COR-L47 (cell line): ENCODE measurements at regions not wholly inside any gene's neighbourhood (a gene's known extent, or its start where the extent isn't known, plus 50 kb on each side); places are given as distances from the start of the nearest gene placed in this dataset.

ENCODE experiments used
- DNase-seq: peaks from one replicate; lab custom pipeline; 2025; lab: John Stamatoyannopoulos, UW

DNA sequence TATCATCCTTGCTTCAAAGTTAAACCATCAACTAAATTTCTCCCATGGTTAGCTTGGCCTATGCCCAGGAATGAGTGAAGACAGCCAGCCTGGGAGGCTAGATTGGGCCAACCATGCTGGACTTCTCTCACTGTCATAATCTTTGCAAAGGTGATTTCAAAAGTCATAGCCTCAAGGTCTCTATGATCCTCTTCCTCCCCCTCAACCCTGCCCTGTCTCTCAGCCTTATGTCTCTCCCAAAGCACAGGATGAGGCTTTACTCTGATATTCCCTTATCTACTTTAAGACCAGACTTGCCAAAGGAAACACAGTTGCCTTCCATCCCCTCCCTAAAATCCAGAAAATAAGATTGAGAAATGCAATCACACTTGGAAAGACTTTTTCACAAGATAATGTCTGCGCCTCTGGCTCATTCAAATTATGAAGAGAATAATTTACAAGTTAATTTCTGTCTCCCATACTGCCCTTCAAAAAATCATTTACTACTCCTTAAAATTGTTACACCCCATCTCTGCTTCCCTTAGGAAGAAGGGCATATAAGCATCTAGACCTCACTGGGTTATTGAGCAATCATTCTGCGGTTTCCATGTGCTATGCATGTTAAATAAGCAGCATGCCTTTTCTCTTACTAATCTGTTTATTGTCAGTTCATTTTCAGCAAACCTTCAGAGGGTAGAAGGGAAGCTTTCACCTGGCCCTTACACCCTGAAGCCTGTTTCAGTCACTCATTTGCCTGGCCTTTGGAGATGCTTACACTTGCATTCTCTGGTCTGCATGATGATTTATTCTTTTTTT is 113.8 kb upstream of the ANKRD55 start:
- DNase-seq, result no peak

DNA sequence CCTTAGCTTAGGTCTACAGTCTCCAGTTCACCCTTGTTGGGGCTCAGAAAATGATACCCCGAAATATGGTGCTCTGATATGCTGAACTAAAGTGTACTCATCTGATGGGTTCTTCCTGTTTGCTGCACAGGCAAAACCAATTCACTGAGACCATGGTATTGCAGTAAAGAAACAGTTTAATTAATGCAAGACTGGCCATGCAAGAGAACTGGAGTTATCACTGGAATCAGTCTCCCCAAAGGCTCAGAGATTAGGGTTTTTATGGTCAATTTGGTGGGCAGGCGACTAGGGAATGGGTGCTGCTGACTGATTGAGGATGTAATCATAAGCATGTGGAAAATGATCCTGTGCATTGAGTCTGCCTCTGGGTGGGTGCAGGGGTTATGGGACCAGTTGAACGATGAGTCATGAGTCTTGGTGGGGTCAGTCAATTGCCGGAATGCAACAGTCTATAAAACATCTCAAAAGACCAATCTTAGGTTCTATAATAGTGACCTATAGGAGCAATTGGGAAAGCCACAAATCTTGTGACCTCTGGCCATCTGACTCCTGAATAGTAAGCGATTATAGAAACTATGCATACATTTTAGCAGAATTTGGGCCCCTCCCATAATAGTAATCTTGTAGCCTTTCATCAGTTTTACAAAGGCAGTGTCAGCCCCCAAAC is 113.0 kb upstream of the ANKRD55 start:
- no peak for DNase-seq

DNA sequence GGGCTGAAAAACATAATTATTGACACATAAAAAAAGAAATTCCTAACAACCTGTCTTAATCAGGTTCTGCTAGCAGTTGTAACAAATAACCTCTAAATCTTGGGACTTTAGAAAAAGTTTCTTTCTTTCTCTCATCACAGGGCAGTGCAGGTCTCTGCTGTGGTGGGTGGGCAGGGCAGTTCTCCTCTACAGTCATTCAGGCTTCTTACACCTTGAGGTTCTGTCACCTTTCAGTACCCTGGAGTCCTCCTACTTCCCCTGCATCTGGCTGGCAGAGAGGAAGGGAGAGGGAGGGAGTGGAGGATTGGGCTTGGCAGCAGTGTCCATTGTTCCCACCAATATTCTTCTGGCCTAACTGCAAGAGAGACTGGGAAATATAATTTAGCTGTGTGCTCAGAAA is 112.2 kb upstream of the ANKRD55 start:
- no peak for DNase-seq

DNA sequence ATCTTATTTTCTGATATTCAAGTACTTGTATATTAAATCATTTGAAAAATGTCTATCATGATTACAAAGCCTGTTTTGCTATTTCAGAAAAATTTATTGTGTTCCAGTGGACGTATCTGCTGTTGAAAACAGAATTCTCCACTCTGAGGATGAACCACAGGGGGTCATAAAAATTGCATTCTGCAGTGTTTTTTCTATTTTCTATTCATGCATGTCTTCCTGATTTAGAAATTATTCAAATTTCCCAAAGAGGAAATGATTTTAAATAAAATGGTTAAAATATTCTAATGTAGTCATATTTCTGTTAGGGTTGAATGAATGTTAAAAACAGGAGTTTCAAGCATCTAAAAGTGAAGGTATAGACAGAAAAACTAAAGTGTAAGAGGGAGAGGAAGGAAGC is 111.5 kb upstream of the ANKRD55 start:
- no peak for DNase-seq

DNA sequence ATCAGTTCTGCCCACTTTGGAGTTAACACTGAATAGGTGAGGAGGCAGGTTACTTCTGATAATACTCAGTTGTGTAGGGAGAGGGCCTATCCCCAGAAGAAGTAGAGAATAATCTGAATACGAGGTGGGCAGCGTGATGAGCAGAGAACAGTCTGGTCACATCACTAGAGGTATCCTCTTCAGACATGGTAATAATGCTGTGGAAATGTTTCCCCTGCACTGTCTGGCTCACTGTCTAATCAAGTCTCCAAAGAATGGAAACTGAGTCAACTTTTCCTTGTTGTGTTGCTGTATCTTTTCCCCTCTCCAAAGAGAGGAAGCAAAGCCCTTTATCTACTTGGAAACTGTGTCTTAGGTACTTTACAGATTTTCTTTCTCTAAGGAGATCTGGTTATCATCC is 110.9 kb upstream of the ANKRD55 start:
- no peak for DNase-seq

DNA sequence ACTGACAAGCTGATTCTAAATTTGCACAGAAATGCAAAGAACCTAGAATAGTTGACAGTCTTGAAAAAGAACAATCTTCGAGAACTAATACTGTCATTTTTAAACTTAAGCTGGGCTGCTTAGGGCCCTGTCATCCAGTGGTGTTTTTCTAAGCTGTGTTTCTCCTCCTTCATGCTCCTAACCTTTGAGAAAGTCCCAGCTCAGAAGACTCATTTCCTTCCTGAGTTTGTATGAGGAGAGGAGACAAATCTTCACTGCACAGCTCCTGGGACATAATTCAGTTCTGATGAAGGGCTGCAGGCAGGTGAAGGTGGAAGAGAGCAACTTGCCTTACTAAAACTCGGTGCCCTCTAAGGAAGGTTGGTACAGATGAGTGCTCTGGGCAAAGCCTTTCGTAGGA is 109.5 kb upstream of the ANKRD55 start:
- no peak for DNase-seq

DNA sequence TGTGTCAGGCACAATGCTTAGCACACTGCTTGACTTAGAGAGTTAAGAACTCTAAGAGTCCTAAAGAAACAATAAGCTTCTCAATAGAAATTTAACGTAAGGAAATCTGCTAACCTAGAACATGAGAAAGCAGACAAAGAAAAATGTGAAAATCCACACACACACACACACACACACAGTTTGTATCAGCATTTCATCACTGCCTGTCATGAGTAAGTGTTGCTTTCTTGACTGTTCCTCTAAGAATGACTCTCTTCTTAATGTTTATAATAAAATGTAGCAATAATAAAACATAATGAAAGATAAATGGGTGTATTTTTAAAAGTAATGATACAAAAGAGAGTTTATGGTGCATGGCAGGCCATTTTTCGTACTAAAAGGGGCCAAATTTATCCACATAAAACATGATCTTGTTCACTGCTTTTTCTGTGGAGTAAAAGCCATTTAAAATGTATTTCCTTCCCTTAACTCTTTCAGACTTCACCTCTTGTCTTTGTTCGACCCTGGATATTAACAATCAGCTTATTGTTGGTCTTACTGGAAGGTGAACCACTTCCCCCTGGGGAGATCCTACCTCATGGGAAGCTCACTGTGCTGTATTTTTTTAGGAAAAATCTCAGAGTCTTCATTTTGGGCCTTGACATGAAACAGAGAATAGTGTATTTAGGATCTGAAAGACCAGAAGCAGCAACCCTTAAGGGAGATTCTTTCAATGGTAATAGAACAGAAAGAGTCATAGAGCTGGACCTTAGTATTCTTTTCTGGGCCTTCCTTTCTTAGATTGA is 107.3 kb upstream of the ANKRD55 start:
- DNase-seq, result no peak

DNA sequence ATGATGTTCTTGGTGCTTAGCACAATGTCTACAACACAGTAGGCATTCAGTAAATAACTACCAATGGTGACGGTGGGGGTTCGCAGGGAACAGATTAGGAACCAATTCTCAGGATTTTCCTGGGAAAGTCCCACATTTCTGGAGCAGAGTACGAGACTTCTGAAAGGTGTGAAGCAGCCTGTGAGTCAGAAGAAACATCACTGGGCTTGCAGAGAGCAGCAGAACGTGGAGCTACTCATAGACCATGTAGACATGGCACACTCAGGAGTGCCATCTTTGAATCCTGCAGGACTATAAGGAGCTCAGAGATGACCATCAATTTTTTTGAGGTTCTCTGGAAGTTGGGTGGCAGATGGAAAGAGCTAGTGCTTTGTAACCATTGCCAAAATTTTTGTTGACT is 106.6 kb upstream of the ANKRD55 start:
- DNase-seq, result no peak

DNA sequence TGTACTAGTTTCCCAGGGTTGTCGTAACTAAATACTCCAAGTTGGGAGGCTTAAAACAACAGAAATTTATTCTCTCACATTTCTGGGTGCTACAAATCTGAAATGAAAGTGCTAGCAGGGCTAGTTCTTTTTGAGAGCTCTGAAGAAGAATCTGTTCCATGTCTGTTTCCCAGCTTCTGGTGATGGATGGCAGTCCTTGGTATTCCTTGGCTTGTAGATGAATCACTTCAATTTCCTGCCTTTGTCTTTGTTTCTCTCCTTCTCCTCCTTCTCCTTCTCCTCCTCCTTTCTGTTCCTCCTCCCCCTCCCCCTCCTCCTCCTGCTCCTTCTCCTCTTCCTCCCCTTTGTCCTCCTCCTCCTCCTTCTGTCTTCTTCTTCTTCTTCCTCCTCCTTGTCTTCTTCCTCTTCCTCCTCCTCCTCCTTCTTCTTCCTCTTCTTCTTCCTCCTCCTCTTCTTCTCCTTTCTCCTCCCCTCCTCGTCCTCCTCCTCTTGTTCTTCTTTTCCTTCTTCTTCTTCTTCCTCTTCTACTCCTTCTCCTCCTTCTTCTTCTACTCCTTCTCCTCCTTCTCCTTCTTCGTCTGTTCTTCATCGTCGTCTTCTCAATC is 104.7 kb upstream of the ANKRD55 start:
- DNase-seq, result no peak

DNA sequence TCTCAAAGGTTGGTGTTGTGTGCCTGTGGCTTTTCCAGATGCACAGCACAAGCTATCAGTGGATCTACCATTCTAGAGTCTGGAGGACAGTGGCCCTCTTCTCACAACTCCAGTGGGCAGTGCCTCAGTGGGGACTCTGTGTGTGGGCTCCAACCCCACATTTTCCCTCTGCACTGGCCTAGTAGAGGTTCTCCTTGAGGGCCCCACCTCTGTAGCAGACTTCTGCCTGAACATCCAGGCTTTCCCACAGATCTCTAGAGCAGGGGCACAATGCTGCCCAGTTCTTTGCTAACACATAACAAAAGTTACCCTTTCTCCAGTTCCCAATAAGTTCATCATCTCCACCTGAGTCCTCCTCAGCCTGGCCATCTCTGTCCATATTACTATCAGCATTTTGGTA is 102.1 kb upstream of the ANKRD55 start:
- DNase-seq, result no peak

DNA sequence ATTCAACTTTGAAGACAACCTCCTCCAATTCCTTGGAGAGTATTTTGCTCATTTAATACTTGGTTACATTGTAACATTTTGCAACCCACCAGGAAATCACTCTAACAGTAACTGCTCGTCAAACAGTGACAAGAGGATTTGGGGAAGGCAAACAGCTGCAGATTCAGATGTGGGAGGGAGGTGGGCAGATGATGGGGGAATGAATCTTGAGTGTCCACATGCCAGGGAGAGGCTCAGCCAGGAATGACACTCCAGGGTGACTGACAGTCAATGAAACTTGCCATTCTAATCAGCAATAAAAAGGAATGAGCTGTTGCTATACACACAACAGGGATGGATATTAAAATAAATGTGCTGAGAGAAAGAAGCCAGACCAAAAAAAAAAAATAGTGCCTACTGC is 97.7 kb upstream of the ANKRD55 start:
- DNase-seq, result no peak

DNA sequence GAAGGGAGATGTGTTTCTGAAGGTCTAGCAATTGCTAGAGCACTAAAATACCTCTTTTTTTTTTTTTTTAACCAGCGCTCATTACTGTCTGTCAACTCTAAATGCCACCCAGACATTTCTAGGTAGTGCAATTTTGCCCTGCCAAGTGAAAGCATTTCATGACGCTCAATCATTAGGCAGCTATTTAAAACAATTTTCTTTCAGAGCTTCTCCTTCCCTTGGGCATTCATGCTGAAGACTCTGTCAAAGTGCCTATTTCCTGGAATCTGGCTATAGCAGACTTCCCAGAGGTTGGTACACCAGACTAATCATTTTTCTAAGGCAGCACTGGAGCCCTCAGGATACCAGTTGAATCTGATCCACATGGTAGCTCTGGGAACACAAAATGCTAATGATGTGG is 97.0 kb upstream of the ANKRD55 start:
- DNase-seq, result no peak

DNA sequence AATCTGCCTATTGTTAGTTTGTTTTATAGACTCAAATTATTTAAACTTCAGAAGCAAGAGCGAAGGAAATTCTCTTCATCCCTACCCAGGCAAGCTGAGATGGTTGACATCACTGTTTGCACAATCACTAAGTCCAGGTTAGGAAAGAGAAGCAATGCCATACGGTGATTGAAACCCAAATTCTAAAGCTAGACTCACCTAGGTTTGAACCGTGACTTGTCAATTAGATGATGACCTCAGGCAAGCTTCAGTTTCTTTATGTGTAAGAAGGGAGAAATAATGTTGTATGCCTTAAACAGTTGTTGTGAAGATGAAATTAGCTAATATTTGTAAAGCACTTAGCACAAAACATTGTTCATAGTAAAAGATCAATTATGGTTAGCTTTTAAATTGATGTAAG is 96.5 kb upstream of the ANKRD55 start:
- DNase-seq, result no peak

DNA sequence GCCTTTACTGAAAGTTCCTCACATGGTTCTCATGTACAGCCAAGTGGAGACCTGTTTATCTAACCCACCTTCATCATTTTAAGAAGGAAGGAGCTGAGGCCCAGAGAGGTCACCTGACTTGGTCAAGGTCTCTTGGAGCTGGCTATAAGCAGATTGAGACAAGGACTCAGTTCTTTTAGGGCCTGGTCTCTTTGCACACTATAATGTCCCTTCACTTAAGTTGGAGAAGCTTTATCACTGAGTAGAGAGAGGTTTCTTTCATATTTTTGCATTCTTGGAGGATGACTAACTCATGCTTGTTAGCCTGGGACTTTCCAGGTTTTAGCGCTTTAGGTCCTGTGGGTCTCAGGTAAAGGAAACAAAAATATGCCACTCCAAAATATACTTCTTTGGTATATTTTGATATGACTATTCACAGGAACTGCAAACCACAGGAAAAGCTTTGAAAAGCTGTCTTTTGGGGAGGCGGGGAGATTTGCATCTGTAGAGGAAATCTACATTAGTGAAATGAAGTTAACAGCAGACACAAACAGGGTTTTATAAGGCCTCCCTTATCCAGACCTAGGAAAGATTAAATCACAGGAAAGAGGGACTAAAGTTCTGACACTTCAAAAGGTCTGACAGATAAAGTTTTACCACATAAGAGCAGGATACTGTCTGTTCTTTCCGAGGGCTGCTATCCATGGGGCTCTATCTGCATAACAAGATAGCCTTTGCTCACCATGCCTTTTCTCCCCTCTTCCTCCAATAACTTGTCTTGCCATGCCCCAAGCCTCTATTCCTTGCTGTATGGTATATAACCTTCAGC is 95.8 kb upstream of the ANKRD55 start:
- DNase-seq, result no peak

DNA sequence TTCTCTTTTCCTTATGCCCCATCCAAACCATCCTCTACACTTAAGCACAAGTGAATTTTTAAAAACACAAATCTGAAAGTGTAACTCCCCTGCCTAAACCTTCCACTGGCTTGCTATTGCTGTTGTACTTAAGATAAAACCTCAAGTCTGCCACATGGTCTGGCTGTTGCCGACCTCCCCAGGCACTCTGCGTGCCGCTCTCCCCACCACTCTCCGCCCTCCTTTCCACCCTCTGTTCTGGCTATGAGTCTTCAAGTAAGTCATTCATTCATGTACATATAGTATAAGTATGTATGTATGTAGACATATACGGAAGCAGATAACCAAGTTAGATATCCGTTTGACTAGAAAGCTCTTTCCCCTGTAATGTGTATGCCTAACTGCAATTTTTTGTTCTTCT is 94.7 kb upstream of the ANKRD55 start:
- DNase-seq, result no peak

DNA sequence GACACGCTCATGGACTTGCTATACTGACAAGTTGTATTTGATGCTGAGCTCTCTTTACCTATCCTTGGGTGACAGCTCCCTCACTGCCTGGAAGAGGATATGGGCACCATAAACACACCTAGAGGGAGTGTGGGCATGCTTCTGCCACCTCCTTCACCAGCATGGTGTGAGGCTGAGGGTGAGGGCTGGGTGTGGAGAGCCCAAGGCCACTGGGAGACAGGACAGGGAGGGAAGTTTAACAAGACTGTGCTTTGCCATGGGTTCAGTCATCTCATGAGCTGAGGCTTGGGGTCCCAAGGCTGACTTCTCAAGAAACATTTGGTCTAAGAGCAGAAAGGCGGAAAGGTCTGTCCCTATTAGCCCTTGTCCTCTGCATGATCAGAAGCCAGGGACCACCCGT is 93.6 kb upstream of the ANKRD55 start:
- DNase-seq, result no peak

DNA sequence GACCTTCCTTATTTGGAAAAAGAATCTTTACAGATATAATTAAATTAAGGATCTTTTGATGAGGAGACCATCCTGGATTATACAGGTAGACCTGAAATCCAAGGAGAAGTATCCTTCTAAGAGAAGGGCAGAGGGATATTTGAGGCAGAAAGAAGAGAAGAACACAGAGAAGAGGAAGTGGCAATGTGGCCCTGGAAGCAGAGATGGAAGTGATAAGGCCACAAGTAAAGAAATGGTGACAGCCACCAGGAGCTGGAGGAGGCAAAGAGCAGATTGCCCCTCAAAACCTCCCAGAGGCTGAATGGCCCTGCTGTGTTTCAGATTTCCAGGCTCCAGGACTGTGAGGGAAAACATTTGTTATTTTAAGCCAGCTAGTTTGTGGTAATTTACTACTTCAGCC is 93.0 kb upstream of the ANKRD55 start:
- DNase-seq, result no peak

DNA sequence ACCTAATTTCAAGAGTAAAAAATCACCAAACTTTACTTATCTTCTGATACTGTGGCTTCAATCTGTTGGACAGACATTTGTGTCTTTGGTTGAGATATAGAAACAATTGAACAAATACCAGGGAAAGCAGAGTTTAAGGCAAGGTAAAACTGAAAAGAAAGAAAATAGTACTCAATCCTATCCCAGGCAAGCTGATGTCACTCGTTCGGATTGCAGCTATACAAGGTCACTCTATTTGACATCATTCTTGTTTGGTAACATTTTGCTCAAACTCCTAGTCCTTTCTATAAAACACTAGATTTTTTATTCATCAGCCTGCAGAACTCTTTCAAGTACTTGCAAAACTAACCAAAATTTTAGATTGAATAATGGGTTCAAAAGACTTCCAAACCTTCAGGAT is 91.9 kb upstream of the ANKRD55 start:
- no peak for DNase-seq

DNA sequence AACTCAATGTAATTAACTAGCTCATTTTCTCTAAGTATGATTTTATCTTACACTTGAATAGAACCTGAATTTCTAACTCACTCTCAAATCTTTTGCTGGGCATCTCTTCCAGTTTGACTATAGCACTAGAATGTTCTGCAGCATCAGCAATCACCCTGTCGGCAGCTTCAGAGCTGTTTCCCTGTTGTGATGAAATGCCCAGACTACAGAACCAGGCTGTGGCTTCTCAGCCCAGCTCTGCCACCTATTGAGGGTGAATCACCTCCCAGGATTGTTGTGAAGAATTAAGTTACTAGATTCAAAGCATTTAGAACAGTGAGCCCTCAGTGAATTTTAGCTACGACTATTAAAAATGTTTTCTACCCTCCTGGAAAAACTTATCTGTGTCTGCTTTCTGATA is 90.4 kb upstream of the ANKRD55 start:
- no peak for DNase-seq

DNA sequence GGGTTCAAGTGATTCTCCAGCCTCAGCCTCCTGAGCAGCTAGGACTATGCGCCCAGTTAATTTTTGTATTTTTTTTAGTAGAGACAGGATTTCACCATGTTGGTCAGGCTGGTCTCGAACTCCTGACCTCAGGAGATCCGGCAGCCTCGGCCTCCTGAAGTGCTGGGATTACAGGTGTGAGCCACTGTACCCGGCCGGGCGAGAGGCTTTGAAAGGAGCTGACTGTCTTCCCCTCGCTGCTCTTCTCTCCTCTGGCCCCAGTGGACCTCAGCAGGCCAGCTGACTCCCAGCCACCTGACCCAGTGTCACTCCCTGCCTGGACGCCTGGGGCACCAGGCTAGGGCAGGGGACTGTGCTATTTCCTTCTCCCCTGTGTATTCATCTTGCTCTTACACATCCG is 89.5 kb upstream of the ANKRD55 start:
- no peak for DNase-seq

DNA sequence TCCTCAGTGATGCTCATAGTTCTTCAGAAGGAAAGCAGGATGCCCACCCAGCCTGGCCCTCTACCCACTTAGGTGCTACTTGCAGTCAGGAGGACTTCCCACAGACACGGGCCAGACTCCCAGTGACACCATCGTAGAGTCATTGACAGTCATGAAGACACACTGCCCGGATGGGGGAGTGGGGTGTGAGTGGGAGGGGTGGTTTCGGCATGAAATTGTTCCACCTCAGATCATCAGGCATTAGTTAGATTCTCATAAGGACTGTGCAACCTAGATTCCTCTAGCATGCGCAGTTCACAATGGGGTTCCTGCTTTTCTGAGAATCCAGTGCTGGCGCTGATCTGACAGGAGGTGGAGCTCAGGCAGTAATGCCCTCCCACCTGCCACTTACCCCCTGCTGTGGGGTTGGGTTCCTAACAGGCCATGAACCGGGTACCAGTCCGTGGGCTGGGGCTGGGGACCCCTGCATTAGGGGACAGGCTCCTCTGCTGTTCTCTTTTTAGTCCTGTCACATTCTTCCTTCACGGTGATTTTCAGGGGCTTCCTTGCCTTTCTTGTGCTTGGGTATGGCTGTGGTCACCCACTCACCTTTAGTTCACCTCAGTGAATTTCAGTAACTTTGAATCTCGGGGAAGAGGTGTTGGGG is 88.2 kb upstream of the ANKRD55 start:
- DNase-seq, result no peak
